Liver (tissue), 8 donors: ENCODE measurements at regions not wholly inside any gene's neighbourhood (a gene's known extent, or its start where the extent isn't known, plus 50 kb on each side); places are given as distances from the start of the nearest gene placed in this dataset.

Experiments used
- DNase-seq: peaks from one replicate; pipeline ENCODE4 v3.0.0-alpha.2; 2017; ENCODE audit warnings: low spot score
- H3K27ac ChIP-seq, 2 donors: one replicate each; pipeline ENCODE4 v1.7.0; 2013; ENCODE audit warnings: inconsistent platforms in 2 of 2, low read length in 2 of 2, control low read depth in 1 of 2, low read depth in 1 of 2, mild to moderate bottlenecking in 1 of 2
- H3K27me3 ChIP-seq, 4 donors: one replicate each; pipeline versions ENCODE4 v1.6.1 to v1.7.0; 2013; ENCODE audit warnings: low read length in 3 of 4, inconsistent platforms in 1 of 4, mild to moderate bottlenecking in 1 of 4, moderate library complexity in 1 of 4; ENCODE audit not compliant: control insufficient read depth in 4 of 4, insufficient read depth in 4 of 4
- H3K36me3 ChIP-seq, 4 donors: one replicate each; pipeline versions ENCODE4 v1.6.1 to v1.7.0; 2013; ENCODE audit warnings: low read length in 3 of 4, mild to moderate bottlenecking in 3 of 4, low read depth in 1 of 4, moderate library complexity in 1 of 4; ENCODE audit not compliant: control insufficient read depth in 4 of 4, insufficient read depth in 3 of 4
- H3K4me1 ChIP-seq, 4 donors: one replicate each; pipeline versions ENCODE4 v1.6.1 to v1.7.0; 2013; ENCODE audit warnings: low read length in 3 of 4, mild to moderate bottlenecking in 3 of 4, moderate library complexity in 1 of 4; ENCODE audit not compliant: control insufficient read depth in 4 of 4, insufficient read depth in 4 of 4
- H3K4me3 ChIP-seq, 3 donors: one replicate each; pipeline versions ENCODE4 v1.6.1 to v1.7.0; 2013; ENCODE audit warnings: low read length in 3 of 3, control low read depth in 1 of 3, low read depth in 1 of 3, mild to moderate bottlenecking in 1 of 3
- H3K9ac ChIP-seq, 2 donors: one replicate each; pipeline ENCODE4 v1.7.0; 2013; ENCODE audit warnings: low read length in 2 of 2, mild to moderate bottlenecking in 2 of 2, moderate library complexity in 2 of 2, control low read depth in 1 of 2, low read depth in 1 of 2
- H3K9me3 ChIP-seq, 4 donors: one replicate each; pipeline versions ENCODE4 v1.6.1 to v1.7.0; 2013; ENCODE audit warnings: low read length in 3 of 4; ENCODE audit not compliant: control insufficient read depth in 4 of 4
- EGR1 ChIP-seq, 2 donors: IDR thresholded peaks; 2 replicates each; pipeline ENCODE4 v1.6.1; 2016 to 2018; ENCODE audit warnings: antibody characterized with exemption in 2 of 2, low read depth in 2 of 2
- FOXA1 ChIP-seq: IDR thresholded peaks from 2 replicates; pipeline ENCODE4 v1.6.1; 2016; ENCODE audit warnings: antibody characterized with exemption
- FOXA2 ChIP-seq: IDR thresholded peaks from 2 replicates; pipeline ENCODE4 v1.6.1; 2016; ENCODE audit warnings: antibody characterized with exemption
- GABPA ChIP-seq, 2 donors: IDR thresholded peaks in 1 of 2; conservative IDR thresholded peaks in 1 of 2; 2 replicates each; pipeline ENCODE4 v1.6.1; 2016; ENCODE audit warnings: antibody characterized with exemption in 2 of 2, mild to moderate bottlenecking in 1 of 2, moderate library complexity in 1 of 2
- HNF4A ChIP-seq, 2 donors: conservative IDR thresholded peaks; 2 replicates each; pipeline ENCODE4 v1.6.1; 2016; ENCODE audit warnings: antibody characterized with exemption in 2 of 2, mild to moderate bottlenecking in 2 of 2
- HNF4G ChIP-seq: IDR thresholded peaks from 2 replicates; pipeline ENCODE4 v1.6.1; 2016; ENCODE audit warnings: antibody characterized with exemption
- JUND ChIP-seq, 2 donors: IDR thresholded peaks; 2 replicates each; pipeline ENCODE4 v1.6.1; 2016; ENCODE audit warnings: antibody characterized with exemption in 2 of 2
- RAD21 ChIP-seq, 2 donors: IDR thresholded peaks; 2 replicates each; pipeline ENCODE4 v1.6.1; 2016; ENCODE audit warnings: antibody characterized with exemption in 2 of 2, mild to moderate bottlenecking in 2 of 2
- RXRA ChIP-seq, 2 donors: IDR thresholded peaks; 2 replicates each; pipeline ENCODE4 v1.6.1; 2017 to 2018; ENCODE audit warnings: antibody characterized with exemption in 2 of 2, mild to moderate bottlenecking in 1 of 2
- TAF1 ChIP-seq: conservative IDR thresholded peaks from 2 replicates; pipeline ENCODE4 v1.6.1; 2016; ENCODE audit warnings: antibody characterized with exemption, mild to moderate bottlenecking
- YY1 ChIP-seq: IDR thresholded peaks from 2 replicates; pipeline ENCODE4 v1.6.1; 2016; ENCODE audit warnings: antibody characterized with exemption, mild to moderate bottlenecking
- ZBTB33 ChIP-seq: IDR thresholded peaks from 2 replicates; pipeline ENCODE4 v1.6.1; 2016; ENCODE audit warnings: antibody characterized with exemption
- WGBS: extraction: QIAGEN DNeasy Blood & Tissue Kit; methylation state at CpG from one replicate; pipeline ENCODE4 v1.1.7; 2013; 5-methylcytosine and 5-hydroxymethylcytosine counted together
- TF ChIP-seq, protein P1 (sequence below): IDR thresholded peaks from 2 replicates; pipeline ENCODE4 v1.6.1; 2016; ENCODE audit warnings: antibody characterized with exemption
- TF ChIP-seq, protein P2 (sequence below): fragments of 150-350 bp; IDR thresholded peaks from 2 replicates; pipeline ENCODE4 v1.5.1; 2017; ENCODE audit warnings: improper control_type of control experiment, low read depth, low read length; ENCODE audit not compliant: missing input control
- TF ChIP-seq, protein P3 (sequence below): IDR thresholded peaks from 2 replicates; pipeline ENCODE4 v1.6.1; 2016; ENCODE audit warnings: antibody characterized with exemption, mild to moderate bottlenecking
- donor health status: healthy.
- donor health status: healthy.
- donor health status: healthy.
- donor health status: healthy.
- donor health status: healthy.

GRCh38 chr22:48263431-48263765 is 1500.9 kb downstream of the TBC1D22A start (continued):
- TF ChIP-seq ZBTB33 (no peak), FOXA1 (no peak)
- TF ChIP-seq, protein P1, sequence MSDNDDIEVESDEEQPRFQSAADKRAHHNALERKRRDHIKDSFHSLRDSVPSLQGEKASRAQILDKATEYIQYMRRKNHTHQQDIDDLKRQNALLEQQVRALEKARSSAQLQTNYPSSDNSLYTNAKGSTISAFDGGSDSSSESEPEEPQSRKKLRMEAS: no peak

GRCh38 chr22:48262596-48263430 is 1500.4 kb downstream of the TBC1D22A start:
- DNase-seq: no peak
- H3K27me3 ChIP-seq: peaks cover 0 to 3% (median under 1%) of the 10 kb centered on the region in 4 donors

More at GRCh38 chr22:48262596-48263430, 1500.4 kb downstream of the TBC1D22A start:
- no peaks in the 10 kb centered on the region for H3K9me3 ChIP-seq
- H3K27ac ChIP-seq: no peak overlapping the region
- no peak overlapping the region for H3K9ac ChIP-seq
- TF ChIP-seq GABPA (IDR thresholded peaks at IDR 0.05 in 1 of 2, conservative IDR thresholded peaks at IDR 0.05 in 1 of 2): no peak
- TF ChIP-seq HNF4G: no peak
- TF ChIP-seq TAF1: no peak
- TF ChIP-seq, protein P2, sequence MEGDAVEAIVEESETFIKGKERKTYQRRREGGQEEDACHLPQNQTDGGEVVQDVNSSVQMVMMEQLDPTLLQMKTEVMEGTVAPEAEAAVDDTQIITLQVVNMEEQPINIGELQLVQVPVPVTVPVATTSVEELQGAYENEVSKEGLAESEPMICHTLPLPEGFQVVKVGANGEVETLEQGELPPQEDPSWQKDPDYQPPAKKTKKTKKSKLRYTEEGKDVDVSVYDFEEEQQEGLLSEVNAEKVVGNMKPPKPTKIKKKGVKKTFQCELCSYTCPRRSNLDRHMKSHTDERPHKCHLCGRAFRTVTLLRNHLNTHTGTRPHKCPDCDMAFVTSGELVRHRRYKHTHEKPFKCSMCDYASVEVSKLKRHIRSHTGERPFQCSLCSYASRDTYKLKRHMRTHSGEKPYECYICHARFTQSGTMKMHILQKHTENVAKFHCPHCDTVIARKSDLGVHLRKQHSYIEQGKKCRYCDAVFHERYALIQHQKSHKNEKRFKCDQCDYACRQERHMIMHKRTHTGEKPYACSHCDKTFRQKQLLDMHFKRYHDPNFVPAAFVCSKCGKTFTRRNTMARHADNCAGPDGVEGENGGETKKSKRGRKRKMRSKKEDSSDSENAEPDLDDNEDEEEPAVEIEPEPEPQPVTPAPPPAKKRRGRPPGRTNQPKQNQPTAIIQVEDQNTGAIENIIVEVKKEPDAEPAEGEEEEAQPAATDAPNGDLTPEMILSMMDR: no peak
- TF ChIP-seq RXRA (IDR thresholded peaks at IDR 0.05): no peak
- TF ChIP-seq, protein P3, sequence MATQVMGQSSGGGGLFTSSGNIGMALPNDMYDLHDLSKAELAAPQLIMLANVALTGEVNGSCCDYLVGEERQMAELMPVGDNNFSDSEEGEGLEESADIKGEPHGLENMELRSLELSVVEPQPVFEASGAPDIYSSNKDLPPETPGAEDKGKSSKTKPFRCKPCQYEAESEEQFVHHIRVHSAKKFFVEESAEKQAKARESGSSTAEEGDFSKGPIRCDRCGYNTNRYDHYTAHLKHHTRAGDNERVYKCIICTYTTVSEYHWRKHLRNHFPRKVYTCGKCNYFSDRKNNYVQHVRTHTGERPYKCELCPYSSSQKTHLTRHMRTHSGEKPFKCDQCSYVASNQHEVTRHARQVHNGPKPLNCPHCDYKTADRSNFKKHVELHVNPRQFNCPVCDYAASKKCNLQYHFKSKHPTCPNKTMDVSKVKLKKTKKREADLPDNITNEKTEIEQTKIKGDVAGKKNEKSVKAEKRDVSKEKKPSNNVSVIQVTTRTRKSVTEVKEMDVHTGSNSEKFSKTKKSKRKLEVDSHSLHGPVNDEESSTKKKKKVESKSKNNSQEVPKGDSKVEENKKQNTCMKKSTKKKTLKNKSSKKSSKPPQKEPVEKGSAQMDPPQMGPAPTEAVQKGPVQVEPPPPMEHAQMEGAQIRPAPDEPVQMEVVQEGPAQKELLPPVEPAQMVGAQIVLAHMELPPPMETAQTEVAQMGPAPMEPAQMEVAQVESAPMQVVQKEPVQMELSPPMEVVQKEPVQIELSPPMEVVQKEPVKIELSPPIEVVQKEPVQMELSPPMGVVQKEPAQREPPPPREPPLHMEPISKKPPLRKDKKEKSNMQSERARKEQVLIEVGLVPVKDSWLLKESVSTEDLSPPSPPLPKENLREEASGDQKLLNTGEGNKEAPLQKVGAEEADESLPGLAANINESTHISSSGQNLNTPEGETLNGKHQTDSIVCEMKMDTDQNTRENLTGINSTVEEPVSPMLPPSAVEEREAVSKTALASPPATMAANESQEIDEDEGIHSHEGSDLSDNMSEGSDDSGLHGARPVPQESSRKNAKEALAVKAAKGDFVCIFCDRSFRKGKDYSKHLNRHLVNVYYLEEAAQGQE: no peak
- no peak for TF ChIP-seq RAD21 (IDR thresholded peaks at IDR 0.05)
- no peak for TF ChIP-seq FOXA2
- TF ChIP-seq JUND (IDR thresholded peaks at IDR 0.05): no peak
- TF ChIP-seq YY1: no peak
- no peak for TF ChIP-seq HNF4A (conservative IDR thresholded peaks at IDR 0.05)
- TF ChIP-seq EGR1 (IDR thresholded peaks at IDR 0.05; ENCODE audit: low read depth in 2 of 2): no peak
- no peak for TF ChIP-seq FOXA1
- 77% methylated on average over 10 of the region's 10 CpGs for WGBS
- no peak overlapping the region for H3K4me3 ChIP-seq
- no peaks in the 10 kb centered on the region for H3K36me3 ChIP-seq
- H3K4me1 ChIP-seq: no peaks in the 10 kb centered on the region
